Ishikawa (cell line): ENCODE measurements at regions not wholly inside any gene's neighbourhood (a gene's known extent, or its start where the extent isn't known, plus 50 kb on each side); places are given as distances from the start of the nearest gene placed in this dataset.

Experiments
- CEBPB ChIP-seq: IDR thresholded peaks from 2 replicates; pipeline ENCODE4 v1.6.1; 2012
- CREB1 ChIP-seq: IDR thresholded peaks from 2 replicates; pipeline ENCODE4 v1.6.1; 2012; ENCODE audit warnings: low read depth
- EP300 ChIP-seq: IDR thresholded peaks from 2 replicates; pipeline ENCODE4 v1.6.1; 2012; ENCODE audit warnings: borderline replicate concordance
- RAD21 ChIP-seq: IDR thresholded peaks from 2 replicates; pipeline ENCODE4 v1.6.1; 2012; ENCODE audit warnings: low read depth
- REST ChIP-seq: IDR thresholded peaks from 2 replicates; pipeline ENCODE4 v1.6.1; 2012; ENCODE audit warnings: low read depth, mild to moderate bottlenecking

- TF ChIP-seq CREB1 (no peak), EP300 (no peak), REST (no peak), RAD21 (no peak), CEBPB (no peak)
These were observed 73.2 kb upstream of the IPO5 start for GRCh38 chr13:97880311-97880675.
